GM10266 (cell line): ENCODE measurements at regions not wholly inside any gene's neighbourhood (a gene's known extent, or its start where the extent isn't known, plus 50 kb on each side); places are given as distances from the start of the nearest gene placed in this dataset.

Experiments used
- DNase-seq: peaks from one replicate; pipeline ENCODE4 v3.0.0; 2012; ENCODE audit errors: extremely low spot score
- TF ChIP-seq, protein P1 (sequence below): IDR thresholded peaks from 2 replicates; pipeline ENCODE4 v1.5.1; 2012; ENCODE audit warnings: mild to moderate bottlenecking, low read depth; ENCODE audit not compliant: control insufficient read depth, insufficient read depth; ENCODE audit errors: missing control alignments

DNA sequence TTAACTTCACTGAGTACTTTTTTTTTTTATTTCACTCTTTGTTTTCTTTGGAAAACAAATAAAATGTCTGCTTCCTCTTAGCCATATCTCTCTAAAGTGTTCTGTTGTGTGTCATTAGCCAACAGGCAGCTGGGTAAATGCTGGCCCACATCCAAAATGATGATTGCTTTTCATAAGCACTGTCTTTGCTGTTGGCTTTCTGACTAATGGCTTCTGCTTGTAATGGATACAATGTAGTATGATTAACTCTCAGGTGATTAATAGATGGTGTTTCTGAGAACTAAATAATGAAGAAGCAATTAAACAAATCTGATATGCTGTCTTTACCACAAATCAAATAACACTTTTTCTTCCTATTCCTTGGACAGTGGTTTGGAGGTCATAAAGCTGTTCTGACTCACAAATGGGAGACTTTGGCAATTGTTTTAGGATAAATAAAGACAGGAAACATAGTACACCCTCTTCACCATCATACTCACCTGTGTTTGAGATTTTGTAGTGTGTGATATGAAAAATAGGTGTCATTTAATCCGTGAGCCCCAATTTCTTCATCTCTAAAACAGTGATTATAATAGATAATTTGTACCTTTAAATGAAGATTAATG lies 888.4 kb downstream of the TSN start:
- DNase-seq: no peak
- TF ChIP-seq, protein P1, sequence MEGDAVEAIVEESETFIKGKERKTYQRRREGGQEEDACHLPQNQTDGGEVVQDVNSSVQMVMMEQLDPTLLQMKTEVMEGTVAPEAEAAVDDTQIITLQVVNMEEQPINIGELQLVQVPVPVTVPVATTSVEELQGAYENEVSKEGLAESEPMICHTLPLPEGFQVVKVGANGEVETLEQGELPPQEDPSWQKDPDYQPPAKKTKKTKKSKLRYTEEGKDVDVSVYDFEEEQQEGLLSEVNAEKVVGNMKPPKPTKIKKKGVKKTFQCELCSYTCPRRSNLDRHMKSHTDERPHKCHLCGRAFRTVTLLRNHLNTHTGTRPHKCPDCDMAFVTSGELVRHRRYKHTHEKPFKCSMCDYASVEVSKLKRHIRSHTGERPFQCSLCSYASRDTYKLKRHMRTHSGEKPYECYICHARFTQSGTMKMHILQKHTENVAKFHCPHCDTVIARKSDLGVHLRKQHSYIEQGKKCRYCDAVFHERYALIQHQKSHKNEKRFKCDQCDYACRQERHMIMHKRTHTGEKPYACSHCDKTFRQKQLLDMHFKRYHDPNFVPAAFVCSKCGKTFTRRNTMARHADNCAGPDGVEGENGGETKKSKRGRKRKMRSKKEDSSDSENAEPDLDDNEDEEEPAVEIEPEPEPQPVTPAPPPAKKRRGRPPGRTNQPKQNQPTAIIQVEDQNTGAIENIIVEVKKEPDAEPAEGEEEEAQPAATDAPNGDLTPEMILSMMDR: no peak

DNA sequence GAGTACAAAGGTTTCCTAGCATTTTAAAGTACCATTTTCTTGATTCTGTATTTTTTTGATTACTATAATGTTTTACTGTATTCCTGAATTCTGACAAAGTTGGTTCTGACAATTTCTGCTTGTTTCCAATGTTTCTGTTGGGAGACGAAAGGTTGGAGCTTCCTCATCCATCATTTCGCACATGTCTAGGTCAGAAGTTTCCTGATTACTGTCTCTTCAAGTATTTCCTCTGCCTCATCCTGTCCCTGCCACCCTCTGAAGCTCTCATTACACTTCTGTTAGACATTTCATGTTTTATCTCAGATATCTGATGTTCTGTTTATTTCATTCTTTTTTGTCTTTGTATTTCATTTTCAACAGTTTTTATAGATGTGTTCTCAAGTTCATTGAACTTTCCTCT lies 895.8 kb downstream of the TSN start:
- no peak for DNase-seq
- TF ChIP-seq, protein P1: no peak

DNA sequence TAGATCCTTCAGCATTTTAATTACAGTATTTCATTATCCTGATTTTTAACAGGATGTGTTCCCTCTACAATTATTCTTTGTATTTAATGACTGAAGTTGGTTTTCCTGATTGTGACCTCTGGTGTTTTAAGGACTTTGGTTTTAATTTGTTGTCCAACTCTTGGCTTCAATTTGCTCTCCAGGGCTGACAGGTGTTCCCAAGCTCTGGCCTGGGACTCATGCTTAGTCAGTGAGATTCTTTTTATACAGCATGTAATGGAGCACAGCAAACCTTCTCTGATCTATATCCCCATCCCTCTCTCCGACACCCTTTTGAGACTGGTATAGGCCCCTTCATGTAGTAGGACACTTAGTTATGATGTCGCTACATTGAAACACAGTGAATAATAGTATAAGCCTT lies 896.3 kb downstream of the TSN start:
- TF ChIP-seq, protein P1: no peak
- DNase-seq: no peak

DNA sequence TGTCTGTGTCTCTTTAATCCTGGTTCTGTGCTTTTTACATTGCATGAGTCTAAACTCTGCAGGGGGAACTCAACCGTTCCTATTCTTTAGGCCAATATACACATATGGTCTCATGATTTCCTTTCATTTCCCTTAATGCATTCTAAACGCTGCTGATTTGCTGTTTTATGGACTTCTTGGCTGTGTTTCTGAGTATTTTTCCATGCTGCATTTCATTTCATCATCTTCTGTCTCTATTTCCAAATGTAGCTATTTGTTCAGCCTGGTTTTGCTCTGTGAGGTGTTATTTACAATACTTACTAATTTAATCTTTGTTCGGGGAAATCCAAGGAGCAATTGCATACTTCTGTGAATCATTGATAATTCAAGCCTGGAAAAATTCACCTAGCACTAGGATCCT lies 897.2 kb downstream of the TSN start:
- TF ChIP-seq, protein P1: no peak
- no peak for DNase-seq

DNA sequence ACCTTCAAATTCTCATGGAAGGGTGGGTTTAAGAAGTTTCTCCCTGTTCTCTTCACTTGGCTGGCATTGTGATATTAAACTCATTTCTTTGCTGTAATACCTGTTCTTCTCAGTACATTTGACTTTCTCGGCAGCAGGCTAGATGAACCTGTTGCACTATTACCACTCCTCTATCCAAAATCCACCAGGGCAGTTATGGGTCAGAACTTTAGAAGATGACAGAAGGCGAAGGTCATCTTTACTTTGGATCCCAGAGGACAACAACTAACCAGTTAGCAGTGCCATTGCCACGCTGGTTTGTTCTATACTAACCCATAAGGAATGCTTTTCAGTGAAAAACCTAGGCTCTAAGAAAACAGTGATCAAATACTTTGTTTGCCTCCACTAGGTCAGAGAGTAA lies 901.0 kb downstream of the TSN start:
- DNase-seq: no peak
- TF ChIP-seq, protein P1: no peak

DNA sequence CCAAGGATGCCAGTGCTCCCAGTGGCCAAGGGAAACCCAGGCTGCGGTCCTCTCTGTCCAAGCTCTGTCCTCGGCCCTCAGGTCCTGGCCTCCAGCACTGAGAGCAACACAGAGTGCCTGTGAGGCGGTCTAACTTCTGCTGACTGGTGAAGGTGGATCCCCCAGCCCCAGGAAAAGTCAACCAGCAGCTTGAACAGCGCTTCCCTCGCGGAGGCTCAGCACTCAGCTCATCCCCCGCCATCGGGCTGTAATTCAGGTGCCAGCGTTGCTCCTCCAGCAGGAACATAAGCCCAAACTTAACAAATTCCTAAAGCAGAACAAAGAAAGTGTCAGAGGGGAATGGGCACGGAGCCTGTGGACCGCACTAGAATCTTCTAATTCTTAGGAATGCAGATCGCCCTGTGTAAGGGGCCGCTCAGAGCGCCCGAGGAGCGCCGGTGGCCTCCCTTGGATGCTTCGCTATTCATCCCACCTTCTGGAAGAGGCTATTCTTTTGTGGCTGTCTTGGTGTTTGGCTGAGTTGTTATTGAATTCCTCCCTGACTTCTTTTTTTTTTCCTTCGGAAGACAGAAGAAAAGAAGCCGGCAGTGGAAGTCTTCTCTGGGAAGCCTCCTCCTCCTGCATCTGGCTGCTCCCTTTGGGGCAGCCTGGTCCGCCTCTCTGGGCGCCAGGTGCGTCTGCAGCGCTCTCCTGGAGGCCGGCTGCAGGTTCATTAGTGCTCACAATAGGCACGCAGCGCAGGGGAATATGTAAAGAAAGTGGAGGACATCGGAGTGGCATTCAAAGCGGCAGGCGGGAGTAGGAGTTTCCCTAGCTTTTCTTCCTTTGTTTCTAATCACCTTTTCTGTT lies 905.6 kb downstream of the TSN start:
- DNase-seq: no peak
- TF ChIP-seq, protein P1: no peak

DNA sequence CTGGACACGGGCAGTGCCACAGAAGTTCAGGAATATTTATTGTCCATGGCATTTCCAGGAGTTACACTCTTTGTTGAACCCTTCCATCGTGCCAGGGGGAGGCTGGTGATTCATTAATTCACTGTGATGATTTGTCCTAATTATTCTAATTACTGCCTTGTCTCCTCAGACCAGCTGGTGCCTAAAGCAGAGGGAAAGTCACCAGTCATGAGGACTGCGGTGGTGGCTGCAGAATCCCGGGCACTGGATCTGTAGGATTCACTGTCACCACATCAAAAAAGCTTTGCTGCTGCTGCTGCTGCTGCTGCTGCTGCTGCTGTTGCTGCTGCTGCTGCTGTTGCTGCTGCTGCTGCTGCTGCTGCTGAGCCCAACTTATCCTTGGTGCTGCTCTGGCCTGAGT lies 908.2 kb downstream of the TSN start:
- DNase-seq: no peak
- TF ChIP-seq, protein P1: no peak
